HG02623 (cell line): ENCODE measurements at regions not wholly inside any gene's neighbourhood (a gene's known extent, or its start where the extent isn't known, plus 50 kb on each side); places are given as distances from the start of the nearest gene placed in this dataset.

Source experiments
- ATAC-seq: cut with Tn5 transposase; IDR thresholded peaks from one replicate; pipeline ENCODE4 v1.9.1; 2021; ENCODE audit warnings: moderate library complexity; ENCODE audit not compliant: unreplicated experiment

DNA sequence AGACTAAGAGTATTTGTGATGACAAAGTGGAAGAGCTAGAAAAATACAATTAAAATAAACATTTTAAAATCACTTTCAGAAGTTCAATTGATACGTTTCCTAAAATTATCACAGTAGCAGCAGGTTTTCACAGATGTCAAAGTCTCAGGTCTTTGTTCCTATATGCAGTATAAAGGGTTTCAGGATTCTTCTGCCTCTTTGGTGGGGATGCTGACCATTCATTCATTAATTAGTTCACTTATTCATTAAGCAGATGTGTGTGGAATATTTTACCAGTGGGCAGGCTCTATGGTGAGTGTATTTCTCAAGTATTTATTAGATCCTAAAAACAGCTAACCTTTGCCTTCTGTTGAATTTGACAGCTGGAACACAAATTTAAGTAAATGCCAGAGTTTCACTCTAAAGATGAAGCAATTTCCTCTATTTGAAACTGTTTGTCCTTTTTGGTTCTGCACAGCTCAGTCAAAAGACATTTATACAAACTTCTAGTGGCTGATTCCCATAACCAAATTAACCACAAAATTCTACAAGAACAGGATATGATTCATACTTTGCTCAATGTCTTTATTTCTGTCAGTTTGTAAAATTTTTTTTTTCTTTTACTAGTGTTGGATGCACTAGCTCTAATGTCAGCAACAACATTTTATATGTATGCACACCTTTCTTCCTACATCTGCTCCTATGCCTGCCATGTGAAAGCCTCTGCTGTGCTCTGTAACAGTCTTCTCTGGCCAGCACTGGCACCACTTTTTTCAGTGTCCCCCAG is 75.9 kb upstream of the PRR16 start:
- no peak for ATAC-seq

DNA sequence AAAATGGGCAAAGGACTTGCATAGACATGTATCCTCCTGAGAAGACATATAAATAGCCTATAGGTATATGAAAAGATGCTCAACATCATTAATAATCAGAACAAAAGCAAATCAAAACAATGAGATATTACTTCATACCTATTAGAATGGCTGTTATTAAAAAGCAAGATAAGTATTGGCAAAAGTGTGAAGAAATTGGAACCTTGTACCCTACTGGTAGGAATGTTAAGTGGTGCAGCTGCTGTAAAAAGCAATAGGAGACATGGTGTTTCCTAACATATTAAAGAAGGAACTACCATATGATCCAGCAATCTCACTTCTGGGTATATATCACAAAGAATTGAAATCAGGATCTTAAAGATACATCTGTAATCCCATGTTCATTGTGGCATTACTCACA is 69.8 kb upstream of the PRR16 start:
- no peak for ATAC-seq

DNA sequence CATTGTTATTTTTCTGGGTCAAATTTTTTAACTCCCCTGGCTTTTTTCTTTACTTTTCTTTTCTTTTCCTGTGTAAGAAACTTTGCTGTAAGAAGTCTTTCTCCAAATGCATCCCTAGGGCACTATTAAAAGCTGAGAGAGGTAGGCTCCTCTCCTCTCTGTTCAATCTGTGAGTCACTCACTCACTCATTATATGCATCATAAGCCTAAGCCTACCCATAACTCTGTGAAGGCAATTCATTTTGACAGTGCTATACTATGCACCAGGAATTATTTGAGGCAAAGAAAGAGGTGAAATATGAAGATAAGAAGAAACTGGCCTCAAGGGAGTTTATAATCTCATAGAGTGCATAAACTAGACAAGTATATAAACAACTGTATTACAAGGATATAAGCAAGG is 67.9 kb upstream of the PRR16 start:
- no peak for ATAC-seq

GRCh38 chr5:120400356-120400755 is 63.7 kb upstream of the PRR16 start:
- no peak for ATAC-seq

GRCh38 chr5:120402606-120403005 is 61.5 kb upstream of the PRR16 start:
- ATAC-seq: no peak

DNA sequence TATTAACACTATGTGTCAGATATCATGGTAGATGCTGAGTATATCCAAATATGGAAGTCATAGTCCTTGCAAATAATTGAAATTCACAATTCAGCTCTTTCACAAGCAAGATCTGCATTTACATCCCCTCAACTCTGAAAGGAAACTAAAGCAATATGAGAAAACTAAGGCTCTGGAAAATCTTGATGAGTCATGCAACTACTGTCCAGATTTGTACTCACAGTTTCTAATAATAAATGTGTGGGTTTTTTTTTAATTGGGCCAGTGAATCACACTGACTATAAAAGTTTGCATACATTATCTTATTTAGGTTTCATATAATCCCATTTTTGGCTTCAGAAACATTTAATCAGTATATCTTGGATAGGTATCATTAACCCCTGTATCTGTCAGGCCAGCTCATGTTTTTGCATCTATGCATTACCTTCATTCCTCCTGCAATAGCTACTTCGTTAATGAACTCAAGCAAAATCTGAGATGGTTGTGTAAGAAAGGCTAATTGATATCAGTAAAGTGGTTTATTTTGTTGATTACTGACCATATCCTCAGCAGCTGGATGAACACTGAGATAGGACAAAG is 58.7 kb upstream of the PRR16 start:
- no peak for ATAC-seq

DNA sequence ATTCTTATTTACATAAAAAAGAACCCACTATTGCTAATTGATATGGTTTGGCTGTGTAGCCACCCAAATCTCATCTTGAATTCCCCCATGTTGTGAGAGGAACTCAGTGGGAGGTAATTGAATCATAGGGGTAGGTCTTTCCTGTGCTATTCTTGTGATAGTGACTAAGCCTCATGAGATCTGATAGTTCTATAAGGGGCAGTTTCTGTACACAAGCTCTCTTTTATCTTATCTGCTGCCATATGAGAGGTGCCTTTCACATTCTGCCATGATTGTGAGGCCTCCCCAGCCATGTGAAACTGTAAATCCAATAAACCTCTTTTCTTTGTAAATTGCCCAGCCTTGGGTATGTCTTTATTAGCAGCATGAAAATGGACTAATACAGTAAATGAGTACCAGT is 58.2 kb upstream of the PRR16 start:
- ATAC-seq: no peak

- ATAC-seq: no peak
Measured at GRCh38 chr5:120413686-120414085, 50.4 kb upstream of the PRR16 start.
